GM19455 (cell line): ENCODE measurements at regions not wholly inside any gene's neighbourhood (a gene's known extent, or its start where the extent isn't known, plus 50 kb on each side); places are given as distances from the start of the nearest gene placed in this dataset.

Experiments
- ATAC-seq: cut with Tn5 transposase; IDR thresholded peaks from one replicate; pipeline ENCODE4 v1.9.1; 2021; ENCODE audit not compliant: unreplicated experiment

DNA sequence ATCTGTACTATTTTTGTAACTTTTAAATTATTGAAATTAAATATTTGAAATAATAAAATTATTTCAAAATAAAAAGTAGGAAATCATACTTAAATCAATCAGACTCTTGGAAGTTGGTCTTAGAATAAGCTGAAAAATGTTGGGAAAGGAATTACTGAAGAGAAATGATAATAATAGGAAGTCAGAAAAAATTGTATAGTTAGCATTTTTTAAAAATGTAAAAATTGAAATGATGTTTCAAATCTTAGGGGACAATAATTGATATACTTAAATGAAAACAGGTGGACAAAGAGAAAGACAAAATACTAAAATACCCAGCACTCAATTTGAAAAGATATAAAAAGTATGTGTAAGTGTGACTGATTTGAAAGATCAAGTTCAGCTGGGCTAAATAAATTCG, 186.1 kb downstream of the BMP2 start:
- no peak for ATAC-seq

DNA sequence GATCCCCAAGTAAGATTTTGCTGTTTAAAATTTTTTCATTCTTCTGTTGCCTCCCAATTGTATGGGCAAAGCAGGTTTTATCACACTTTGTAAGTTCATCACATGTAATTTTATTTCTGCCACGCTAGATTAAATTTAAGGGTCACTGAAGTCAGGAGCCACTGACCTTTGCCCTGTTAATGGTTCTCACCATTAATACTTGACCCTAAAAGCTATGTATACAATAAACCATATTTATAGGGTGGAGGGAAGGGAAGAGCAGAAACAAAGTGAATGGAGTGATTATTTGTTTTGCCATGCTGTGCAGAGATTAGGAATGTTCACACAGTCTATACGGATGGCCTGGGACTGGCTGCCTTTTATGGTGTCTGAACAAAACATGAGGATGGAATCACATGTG, 186.7 kb downstream of the BMP2 start:
- no peak for ATAC-seq

DNA sequence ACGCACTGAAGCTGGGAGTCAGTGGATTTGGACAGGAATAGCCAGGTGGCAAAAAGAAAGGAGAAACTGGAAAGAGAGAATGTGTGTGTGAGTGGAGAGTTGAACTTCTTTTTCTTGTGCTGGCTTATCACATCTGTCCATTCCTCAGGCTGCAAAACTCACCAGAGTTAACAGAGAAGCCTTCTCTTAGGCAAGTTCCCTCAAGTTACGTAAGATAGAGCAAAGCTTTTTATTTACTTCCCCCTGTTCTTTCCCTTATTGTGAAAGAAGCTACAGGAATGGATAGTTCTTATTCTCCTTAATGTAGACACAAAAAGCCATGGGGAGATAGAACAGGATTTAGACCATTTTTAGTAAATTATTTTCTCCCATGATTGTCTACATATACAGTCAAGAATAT, 188.6 kb downstream of the BMP2 start:
- ATAC-seq = no peak

DNA sequence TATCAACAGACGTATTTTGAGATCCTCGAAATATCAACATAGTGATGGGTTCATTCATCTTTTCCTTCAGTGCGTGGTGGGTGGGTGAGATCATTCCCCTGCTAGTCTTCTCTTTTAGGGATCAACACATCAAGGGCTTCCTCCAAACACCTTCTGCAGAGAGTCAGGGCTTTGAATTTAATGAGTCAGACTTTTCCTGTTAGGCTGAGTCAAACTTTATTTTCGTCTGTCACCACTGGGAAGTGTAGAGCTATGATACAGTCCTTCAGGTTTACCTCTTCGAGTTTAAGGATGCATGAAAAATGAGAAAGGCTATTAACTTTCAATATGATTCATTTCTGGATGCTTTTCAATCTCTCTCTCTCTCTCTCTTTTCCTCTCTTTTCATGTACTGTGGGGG, 189.1 kb downstream of the BMP2 start:
- ATAC-seq = no peak

DNA sequence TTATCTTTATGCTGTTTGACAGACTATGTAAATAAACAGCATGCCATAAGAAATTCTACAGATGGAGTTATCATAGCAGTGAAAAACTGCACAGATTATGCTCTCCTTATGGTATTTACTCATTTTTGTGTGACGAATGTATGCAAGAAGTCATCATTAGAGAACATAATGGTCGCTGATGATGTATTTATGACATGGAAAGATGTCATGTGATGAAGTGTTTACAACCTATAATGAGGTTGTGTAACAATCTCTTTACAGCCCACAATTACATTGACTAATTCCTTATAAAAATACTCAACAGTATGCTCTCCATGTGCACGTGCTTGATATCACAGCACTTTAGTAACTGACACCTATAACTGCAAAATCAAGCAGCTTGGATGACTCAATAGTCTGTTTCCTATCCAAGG, 192.4 kb downstream of the BMP2 start:
- ATAC-seq = no peak

DNA sequence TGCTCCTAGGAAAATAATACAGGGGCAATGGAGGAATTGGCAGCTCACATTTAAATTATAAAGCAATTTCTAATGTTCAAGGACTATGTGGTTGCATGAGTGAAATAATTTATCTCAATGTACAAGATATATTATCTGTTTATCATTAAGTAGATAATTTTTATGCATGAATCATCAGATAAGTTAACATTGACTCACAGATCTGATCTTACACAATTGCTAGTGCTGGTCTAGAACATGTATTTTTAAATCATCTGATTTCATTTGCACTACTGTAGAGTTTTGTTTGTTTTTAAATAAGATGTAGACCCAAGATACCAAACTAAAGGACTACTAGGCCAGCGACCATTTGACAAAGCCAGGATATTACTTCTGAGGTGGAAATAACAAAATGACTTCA, 199.2 kb downstream of the BMP2 start:
- no peak for ATAC-seq

DNA sequence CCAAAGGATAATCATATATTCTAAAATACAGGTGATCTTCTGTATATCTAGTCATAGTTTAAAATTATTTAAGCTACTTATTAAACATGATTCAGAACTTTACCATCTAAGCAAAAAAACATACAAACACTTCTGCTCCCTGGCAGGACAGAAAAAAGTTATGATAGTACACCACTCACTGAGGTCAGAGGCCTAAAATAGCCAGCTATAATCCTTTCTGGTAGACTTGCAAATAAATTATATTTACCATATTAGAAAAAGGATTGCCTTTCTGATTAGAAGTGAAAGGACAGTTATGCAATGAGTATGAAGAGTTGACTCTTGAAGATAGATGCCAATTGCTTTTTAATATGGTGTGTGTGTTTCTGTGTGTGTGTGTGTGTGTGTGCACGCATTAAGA, 207.4 kb downstream of the BMP2 start:
- no peak for ATAC-seq

DNA sequence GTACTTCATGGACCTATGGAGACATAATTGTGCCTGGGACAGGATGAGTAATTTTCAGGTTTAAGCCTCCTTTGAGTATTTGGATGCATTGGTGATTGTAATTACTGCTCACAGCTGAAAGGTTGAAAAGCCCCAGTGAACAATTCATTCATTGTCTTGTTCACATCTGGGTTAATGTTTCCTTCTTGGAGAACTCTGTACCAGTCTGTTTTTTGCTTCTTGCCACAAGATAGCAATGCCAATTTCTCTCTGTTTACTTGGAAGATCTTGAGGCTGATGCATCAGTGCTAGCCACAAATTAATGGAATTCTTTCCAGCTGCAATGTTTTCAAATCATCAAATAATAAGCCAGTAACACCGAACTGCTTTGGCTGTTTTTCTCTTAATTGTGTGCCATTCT, 207.8 kb downstream of the BMP2 start:
- ATAC-seq = no peak

DNA sequence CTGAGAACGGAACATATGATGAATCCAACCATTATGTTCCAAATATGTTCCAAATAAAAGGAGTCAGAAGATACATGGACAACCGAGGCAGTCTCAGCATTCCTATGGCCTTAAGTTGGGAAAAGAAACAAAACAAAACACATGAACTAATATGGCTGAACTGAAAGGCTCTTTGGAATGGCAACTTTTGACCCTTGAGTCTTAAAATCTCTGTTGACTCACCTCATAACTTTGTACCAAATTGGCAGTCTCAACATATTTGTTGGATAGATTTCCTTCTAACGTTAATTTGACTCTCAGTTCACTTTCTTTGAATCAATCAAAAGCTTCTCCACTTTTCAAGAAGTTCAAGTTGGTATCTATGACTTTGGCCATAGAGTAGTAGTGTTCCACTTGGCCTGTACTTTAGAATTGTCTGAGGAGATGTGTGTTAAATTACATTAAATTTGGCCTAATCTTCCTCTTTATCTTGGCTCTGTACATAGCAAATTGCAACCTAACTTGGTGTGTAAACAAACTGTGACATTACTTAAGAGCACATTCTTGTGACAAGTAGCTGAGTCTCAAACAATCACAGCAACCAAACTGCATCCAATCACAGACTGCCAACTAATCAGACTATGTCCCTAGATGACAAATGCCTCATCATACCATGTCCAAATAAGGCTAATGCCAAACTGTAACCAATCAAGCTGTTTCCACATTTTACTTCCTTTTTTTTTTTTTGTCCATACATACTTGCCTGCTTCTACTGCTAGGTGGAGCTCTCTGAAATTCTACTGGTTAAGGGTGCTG, 208.8 kb downstream of the BMP2 start:
- no peak for ATAC-seq

DNA sequence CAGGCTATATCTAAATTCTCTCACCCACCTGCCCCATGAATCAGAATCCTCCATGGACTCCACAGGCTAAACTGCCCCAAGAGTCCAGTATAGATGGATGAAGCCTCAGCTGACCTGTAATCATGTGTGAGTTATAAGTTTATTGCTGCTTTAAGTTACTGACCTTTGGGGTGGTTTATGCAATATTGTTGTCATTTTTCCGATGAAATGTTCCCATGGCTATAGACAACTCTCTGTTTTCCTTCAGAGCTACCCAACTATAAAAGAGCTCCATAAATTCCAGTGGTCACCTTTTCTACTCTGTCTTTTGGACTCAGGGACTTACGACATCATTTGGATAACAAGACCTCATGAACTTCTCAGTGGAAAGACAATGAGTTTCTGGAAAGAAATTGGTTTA, 212.1 kb downstream of the BMP2 start:
- no peak for ATAC-seq

DNA sequence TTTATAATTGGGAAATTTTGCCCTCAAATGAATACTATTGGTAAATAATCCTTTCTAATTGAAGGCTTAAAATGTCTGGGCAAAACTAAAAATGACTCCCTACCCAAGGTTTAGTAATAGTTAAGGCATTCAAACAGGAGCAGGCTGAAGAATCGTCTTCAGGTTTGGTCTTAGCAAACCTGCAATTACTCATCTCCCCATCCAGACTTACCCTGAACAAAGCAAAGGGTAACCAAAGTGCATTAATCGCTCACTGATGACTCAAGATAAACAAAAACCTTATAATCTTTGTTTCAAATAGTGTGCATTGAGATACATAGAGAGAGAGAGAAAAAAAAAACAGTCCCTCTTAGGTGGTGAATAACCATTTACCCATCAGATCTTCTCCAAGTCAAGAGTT, 225.5 kb downstream of the BMP2 start:
- ATAC-seq = no peak

DNA sequence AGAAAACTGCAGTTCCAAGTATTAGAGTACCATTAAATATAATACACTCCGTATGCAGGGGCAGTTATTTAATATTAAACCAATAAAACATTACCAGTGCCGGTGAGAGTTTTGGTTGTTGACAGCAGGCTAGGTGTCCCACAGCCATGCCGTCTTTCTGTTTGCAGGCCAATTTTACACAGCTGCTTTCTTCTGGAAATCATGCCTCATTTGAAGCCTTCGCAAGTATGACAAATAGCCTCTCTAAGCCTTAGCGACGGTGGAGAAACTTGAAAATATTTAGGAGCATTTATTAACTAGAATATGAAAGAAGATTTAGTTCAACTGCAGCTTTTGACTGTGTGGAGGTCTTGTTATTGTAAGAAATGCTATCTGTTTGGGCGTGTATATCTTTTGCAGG, 226.0 kb downstream of the BMP2 start:
- no peak for ATAC-seq

DNA sequence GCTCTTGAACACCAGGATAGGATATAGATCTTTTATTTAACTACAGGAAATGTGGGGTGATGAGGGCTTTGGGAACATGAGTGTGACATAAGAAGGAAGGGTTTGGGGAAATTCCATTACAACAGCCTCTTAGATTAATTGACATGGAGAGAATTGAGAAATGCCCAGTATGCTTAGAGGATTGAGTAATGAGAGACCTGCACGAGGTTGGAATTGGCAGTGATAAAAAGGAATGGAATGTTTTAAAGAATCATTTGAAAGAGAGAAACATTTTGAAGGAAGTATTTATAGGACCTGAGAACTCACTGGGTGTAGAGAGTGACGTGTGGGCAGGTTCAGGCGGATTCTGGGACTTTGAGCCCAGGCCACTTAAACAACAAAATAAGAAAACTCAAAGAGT, 227.0 kb downstream of the BMP2 start:
- ATAC-seq = no peak

DNA sequence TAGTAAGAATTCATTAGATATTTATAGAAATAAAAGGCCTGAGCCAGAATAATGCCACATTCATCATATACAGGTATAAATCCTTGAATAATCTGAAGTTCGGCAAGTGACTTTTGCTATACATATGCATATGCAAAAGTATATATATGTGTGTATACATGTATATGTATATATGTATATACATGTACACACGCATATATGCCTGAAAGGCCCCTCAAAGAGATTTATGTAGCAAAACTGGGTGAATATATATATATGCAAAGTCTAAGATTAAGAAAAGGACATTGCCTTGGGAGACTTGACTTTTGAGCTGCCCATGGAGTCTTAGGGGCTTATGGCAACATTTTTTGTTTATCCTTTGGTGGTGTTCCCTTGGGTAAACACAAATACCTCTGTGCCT, 231.4 kb downstream of the BMP2 start:
- no peak for ATAC-seq

DNA sequence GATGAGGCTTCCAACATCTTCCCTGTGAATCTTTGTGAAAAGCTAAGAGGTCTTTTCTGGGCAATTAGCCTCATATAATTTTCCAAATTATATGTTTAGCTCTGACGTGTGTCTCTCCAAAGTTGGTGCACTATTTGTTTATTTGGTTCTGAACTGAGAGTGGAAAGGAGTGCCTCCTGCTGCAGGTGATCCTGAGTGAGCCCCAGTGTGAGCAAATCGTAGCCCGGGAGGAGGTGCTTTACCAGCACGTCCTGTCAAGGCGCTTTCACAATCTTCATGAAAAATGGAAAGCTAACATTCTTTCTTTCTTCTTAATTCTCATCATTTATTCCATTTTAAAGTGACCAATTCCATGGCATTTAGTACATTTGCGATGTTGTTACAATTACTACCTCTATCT, 231.9 kb downstream of the BMP2 start:
- no peak for ATAC-seq

DNA sequence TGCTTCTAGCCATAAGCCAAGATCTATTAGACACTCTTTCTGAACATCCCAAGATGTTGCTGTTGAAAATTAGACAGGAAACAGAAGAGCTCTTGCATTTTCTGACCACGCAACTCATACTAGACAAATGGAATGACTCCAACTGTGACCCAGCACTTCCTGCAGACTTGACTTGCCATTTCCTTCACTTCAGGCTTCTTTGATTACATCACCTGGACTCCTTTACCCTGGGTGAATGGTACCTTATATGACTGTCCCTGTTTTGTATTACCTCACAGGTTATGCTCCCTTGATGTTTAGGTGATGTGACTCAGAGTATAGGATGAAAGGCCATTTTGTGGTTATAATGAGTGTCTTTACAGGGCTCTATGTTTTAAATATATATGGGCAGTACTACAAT, 236.1 kb downstream of the BMP2 start:
- ATAC-seq = no peak

DNA sequence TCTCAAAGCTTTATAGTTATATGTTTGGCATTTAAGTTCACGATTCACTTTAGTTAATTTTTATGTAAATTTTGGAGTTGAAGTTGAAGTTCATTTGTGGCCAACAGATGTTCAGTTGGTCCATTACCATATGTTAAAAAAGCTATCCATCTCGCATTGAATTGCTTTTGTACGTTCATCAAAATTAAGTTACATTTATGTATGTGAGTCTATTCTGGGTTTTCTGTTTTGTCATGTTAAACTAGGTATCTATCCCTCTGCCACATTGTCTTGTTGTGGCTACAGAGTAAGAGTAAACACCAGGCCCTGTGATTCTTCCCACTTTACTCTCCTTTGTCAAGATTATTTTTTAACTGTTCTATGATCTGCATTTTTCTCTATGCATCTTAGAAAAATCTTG, 237.3 kb downstream of the BMP2 start:
- ATAC-seq = no peak

DNA sequence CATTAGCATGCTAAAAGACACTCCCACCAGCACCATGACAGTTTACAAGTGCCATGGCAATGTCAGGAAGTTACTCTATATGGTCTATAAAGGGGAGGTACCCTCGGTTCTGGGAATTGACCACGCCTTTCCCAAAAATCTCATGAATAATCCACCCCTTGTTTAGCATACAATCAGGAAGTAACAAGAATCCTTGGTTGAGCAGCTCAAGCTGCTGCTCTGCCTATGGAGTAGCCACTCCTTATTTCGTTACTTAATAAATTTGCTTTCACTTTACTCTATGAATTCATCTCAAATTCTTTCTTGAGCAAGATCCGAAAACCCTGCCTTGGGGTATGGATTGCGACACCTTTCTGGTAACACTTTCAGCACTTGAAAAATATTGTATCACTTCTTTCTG, 243.0 kb downstream of the BMP2 start:
- ATAC-seq = no peak

DNA sequence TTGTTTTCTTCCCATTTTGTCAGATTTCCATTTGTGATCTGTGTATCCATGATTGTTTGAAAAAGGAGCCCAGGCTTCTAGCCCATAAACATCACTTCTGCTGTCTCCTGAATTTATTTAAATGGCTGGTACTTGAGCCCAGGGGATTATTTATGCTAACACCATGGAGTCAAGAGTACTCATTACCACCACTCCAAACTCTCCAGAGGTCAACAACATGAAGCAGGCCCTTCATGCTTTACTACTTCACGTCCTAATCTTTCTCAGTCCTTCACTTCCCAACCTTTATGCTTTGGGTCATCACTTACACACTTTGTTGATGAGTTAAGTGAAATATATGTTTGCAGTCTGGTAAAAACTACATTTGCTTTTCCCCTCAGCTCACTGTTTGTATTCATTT, 247.8 kb downstream of the BMP2 start:
- ATAC-seq = no peak

DNA sequence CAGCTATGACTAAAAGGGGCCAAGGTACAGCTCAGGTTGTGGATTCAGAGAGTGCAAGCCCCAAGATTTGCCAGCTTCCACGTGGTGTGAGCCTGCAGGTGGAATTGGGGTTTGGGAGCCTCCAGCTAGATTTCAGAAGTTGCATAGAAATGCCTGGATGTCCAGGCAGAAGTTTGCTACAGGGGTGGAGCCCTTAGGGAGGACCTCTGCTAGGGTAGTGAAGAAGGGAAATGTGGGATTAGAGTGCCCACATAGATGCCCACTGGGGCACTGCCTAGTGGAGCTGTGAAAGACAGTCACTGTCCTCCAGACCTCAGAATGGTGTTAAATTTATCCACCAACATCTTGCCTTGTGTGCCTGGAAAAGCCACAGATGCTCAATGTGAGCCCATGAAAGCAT, 255.1 kb downstream of the BMP2 start:
- ATAC-seq = no peak

DNA sequence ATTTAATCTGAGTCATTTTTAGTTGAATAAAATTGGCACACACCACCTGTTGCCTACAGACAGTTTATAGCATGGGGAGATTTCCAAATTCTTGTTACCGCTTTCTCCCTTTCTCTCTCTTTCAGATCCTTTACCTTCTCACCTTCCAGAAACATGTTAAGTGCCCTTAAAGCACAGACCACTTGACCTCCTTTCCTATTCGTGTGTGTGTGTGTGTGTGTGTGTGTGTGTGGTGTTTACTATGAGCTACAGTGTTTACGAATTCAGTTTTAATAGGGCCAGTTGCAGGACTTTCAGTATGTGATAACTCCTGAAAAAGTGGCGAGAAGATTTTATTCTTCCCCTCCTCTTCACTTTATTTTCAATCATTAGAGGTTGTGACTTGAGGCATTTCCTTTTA, 258.1 kb downstream of the BMP2 start:
- no peak for ATAC-seq

DNA sequence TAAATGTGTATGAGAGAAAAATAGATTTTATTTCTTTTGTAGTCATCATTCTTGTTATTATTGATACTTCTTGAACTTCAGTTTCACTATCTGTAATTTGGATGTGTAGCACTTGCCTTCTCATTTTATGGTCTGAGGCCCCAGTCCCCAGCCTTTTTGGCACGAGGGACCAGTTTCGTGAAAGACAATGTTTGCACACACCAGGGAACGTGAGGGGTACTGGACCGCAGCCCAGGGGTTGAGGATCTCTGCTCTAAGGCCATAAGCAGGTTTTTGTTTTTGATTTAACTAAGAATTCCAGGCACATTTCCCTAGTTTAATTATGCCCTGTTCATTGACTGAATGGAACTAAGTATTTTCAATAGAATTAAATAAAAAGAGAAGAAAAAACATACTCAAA, 261.5 kb downstream of the BMP2 start:
- no peak for ATAC-seq

DNA sequence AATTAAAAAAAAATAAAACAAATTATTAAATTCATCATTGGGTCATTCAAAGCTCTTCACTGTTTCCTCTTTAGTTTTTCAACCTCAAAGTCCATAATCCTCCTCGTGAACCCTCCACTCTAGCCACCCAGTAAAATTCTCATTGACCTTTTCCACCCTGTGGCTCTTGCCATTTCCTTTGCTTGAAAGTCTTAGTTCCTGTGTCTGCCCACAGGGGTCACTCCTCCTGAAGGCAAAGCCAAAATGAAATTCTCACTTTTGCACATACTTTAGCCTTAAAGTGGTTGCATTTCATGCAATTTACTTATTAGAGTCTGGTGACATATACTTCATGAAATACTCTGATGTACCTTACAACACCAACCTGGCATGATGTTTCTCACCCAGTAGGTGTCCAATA, 263.7 kb downstream of the BMP2 start:
- no peak for ATAC-seq
